Stimulated activated CD8-positive, alpha-beta memory T cell treated with anti-CD3 and anti-CD28 coated beads, Interleukin-2, amount 100 ng/mL, for 1 hour (primary cell): ENCODE measurements at regions not wholly inside any gene's neighbourhood (a gene's known extent, or its start where the extent isn't known, plus 50 kb on each side); places are given as distances from the start of the nearest gene placed in this dataset.

Experiments used
- DNase-seq, 2 donors: peaks; one replicate each; pipeline ENCODE4 v3.0.0-alpha.2; 2020; ENCODE audit warnings: low read depth in 2 of 2

DNA sequence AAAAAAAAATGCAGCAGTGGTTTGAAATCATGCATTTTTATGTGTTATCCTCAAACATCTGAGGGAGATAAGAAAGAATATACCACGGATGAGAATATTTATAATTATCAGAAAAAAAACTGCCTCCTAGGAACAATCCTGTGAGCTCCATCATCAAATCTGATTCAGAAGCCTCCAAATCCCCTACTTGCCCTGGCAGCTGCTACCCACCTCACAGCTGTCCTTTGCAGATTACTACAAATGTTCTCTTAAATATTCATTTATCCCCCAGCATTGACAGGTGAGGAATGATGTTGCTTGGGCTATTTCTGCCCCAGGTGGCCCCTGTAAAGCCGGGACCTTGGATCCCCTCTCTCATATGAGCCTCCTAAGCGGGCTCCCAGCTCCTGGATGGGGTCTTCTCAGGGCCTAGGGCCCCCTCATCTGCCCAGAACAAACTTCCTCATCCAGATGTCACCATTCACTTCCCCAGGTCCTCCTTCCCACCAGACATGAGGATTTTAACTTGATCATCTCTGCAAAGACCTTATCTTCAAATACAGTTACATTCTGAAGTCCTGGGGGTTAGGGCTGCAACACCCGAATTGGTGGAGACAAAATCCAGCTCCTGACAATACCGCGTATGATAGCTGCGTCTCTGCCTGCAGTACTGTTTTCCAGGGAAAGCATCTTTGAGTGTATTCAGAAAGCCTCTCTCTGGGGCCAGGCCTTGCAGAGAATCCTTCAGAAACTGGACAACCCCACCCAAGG lies 81.9 kb upstream of the INSIG1 start:
- no peak for DNase-seq

DNA sequence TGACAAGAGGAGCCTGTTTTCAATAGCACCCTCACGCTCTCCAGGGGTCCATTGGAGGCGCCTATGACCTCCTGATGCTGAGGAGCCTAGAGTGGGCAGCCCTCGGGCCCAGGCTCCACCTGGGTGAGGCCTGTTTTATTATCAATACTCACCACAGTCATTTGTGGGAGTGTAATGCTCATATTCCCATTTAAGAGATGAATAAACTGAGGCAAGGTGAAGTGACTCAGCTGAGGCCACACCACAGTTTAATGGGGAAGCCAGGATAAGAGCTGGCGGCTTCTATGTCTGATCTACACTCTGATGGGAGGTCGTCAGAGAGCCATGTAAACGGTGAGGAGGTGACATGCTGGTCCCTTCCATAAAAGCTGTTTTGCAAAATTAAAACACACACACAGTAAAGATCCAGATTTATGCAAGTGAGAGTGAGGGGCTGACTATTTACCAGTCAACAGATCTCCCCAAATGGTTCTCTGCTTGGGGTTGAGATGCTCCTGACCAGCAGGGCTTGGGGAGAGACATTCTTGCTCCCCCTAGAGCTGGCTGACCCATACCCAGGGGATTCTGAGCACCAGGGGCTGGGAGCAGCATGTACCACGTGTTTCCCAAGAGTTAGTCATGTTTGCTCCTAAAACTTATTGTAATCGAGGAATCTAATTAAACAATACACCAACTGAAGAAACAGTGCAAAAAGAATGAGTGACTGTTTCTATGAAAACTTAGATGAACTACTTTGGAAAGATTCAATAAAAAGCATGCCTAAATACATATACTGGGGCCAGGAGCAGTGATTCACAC lies 81.0 kb upstream of the INSIG1 start:
- no peak for DNase-seq

DNA sequence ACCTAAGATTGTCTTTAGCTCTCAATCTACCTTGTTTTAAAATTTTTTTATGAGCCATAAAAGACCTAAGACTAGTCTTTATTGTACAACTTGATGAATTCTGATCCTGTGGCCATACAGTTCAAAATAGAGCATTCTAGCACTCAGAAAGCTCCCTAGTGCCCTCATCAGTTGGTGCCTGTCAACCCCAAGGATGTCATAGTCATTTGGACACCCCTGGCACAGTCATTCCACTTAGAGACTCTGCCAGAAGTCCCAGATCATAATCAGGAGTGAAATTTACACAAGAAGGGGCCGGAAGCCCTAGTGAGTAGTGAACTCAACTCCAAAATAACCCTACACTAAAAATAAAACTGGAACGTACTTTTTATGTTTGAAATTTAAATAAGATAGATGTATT lies 80.0 kb upstream of the INSIG1 start:
- DNase-seq = no peak

DNA sequence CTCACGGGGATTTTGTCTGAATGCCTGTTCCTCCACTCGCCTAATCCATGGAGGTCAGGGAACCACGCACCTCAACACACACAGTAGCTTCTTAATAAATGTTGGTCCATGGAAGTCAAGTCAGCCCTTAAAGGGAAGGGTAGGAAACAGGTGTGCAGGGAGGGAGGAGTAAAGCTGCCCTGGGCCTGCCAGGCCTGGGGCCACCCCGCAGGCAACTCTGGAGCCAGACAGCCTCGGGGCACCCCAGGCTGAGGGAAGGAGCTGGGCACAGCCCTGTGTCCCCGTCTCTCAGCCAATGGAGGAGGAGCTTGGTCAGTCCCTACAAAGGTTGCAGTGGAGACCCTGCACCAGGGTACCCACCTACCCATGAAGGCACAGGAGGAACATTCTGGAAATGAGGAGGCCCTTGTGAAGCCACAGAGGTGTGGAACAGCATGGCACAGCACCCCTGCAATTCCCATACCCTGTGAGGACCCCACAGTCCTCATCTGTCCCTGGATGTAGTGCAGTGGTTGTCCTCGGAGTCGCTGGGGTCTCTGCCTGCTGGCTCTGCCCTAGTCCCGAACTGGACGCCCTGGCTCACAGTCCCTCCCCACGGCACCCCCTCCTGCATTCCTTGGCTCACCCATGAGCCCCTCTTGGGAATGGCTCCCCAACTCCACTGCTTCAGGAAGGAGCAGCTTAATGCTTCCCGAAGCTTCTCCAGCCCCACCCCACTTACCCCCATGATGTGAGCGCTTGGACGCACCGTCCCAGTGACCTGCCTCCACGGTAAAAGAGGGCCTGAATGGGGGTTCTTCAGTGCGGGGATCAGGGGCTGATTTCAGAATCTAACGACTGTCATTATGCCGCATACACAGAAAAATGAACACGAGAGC lies 79.2 kb upstream of the INSIG1 start:
- DNase-seq = no peak

DNA sequence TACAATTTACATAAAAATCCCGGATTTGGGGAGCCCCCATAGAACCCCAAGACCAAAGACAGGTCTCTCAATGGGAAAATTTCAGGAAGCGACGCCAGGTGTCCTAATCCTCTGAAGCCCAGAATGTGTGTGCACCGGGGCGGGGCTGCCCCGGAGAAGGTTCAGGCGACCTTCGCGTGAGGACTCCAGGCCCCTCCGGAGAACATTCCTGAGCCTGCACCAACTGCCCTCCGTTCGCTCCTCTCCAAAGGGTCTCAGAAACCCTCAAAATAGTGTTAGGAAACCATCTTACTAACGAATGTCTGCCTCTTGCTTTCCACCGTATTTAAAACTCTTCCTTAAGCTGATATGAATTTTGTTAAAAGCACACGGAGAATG lies 78.5 kb upstream of the INSIG1 start:
- no peak for DNase-seq

DNA sequence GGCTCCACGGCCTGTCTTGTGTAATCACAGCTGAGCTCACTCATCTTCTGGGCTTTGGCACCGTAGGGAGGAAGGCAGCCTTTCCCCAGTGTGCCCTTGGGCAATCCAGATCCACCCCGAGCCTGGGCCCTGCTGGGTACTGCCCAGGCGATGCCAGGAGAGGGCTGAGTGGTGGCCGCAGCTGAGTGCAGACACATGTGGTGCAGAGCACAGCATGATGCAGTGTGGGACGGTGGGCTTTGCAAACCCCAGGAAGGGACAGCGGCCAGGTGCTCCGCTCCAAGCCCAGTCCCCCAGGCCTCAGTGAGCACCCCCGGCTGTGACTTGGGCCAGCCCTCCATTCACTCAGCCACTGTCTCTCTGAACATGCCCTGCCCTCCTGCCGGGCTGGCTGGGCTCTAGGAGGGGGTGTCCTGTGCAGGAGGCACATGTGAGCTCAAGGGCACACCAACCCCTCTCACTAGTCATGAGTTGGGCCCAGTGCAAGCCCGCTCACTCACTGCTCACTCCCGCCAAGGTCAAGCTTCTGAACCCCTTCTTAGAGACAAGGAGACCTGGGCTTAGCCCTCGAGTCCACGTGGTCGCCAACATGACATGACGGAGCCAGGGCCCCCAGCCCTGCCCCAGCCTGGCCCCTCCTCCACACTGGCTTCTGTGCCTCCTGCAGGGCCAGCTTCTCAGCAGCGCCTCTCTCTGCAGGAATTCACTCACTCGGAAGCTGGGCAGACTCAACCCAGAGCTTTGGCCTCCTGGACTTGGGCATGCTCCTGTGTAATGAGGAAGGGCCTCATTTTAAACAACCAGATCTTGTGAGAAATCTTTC lies 77.5 kb upstream of the INSIG1 start:
- no peak for DNase-seq

DNA sequence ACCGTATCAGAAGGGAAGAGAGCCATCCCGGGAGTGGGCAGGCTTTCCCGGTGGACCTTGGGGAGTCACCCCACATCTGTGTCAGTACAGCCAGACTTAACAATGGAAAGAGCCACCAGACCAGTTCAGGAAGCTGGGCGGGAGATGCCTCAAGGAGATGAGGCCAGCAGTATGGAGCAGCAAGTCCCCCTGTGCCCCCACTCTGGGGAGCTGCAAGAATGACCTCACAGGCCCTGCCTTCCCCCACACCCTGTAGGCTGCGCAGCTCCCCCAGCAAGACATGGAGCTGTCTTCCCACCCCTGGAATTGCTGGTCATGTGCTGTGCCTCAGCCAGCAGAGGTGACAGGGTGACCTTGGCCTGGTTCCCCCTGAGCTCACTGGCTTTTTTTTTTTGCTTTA lies 76.8 kb upstream of the INSIG1 start:
- no peak for DNase-seq

DNA sequence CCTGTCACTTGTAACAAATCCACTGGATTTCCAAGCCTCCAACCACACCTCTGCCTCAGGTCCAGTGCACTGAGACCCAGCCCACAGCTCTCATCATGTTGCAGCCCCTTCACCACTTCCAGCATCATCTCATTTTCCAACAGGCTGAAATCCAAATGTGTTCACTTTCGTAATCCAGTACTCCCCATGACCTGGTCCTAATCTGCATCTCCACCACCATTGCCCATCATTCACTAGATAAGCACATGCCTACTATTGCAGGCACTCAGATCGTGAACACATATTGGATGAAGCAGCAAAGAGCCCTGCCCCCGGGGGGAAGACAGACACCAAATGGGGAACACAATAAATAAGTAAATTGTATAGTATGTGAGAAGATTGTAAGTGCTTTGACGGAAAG lies 76.1 kb upstream of the INSIG1 start:
- no peak for DNase-seq

DNA sequence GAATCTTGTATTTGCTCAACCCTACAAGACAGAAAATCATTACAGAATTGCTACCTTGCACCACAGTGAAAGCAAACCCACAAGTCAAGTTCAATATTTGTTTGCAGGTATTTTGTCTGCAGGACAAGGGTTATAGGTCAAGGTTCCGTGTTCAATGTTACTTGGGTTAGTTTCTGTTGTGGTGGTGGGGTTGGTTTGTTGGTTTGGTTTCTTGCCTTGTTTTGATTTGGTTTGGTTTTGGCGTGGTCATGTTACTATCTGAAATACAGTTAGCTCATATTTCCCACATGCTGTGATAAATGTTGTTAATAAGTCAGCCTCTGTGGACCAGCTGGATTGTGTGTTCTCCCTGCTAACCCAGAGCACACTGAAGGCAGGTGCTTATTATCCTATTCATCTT lies 75.6 kb upstream of the INSIG1 start:
- no peak for DNase-seq

DNA sequence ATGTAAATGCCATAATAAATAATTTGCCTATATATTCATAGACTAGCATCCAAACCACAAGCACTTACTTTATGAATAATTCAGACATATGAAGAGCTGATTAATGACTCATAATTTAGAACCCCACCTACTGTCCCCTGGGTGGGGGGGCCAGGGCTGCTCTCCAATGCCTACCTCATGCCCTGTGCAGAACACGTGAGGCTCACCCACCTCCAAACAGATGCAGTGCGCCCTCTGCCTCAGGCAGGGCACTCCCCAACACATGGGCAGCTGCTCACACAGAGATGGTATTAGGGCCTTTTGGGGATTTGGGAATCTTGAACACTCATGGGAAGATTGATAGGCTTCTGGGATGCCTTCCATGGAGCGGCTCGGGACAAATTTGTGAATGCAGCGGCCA lies 75.1 kb upstream of the INSIG1 start:
- no peak for DNase-seq

DNA sequence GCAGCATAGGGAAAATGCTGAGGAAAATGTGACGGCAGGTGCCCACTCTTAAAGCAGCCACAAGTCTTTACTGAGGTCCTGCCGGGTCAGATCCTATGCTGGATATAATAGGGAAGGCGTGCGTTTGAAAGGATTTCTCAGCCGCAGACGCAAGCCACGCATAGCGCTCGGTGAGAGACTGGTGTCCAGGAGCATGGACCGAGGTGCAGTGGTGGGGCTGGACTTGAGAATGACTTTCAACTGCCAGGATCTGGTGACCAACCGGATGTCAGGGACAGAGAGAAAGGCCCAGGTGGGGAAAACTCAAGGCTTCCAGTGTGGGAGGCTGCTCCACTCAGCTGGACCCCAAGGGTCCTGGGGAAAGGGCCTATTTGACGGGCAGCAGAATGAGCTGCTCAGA lies 74.7 kb upstream of the INSIG1 start:
- DNase-seq = no peak

DNA sequence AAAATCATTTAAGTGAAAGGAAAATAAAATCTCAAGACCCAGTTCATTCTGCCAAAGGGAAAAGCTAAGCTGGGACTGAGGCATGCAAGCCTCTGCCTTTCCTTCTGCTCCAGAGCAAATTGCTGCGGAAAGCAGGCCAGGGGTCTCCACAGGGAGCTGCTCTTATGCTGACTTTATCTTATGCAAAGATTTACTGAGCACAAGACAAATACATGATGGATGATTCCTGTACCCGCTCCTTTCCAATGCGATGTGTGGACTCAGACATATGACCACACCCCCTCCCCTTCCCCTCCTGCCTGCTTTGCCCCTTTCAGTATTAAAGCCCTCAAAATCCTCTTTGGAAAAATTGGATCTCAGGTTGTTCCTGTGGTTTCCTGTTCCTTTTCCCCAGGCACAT lies 74.2 kb upstream of the INSIG1 start:
- DNase-seq = no peak

DNA sequence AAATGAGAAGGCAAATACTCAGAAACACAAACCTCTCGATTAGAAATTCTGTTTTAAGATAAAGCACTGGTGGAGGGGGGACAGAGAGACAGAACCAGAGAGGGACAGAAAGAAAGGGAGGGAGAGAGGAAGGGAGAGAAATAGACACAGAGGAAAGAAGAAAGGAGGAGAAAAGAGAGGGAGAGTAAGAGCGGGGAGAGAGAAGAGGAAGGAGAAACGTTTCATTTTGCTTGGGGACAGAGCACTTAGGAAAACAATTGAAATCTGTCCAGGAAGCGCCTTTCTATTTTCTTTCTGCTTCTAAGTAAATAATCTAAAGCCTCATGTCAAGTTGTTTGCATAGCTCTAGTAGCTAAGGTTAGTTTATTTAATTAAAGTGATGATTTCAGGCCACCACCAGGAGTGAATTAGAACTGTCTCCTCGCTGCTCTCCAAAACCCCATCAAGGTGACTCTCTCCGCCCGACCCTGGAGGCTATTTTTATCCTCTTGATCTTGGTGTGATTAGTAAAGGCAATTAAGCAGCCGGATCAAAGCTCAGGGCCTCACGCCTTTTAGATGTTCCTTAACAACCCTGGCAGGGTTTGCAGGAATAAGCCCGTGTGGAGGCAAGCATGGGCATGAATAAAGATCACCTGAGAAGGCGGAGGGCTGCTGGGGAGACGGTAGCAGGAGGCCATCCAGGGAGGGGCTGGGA lies 73.4 kb upstream of the INSIG1 start:
- DNase-seq = no peak

DNA sequence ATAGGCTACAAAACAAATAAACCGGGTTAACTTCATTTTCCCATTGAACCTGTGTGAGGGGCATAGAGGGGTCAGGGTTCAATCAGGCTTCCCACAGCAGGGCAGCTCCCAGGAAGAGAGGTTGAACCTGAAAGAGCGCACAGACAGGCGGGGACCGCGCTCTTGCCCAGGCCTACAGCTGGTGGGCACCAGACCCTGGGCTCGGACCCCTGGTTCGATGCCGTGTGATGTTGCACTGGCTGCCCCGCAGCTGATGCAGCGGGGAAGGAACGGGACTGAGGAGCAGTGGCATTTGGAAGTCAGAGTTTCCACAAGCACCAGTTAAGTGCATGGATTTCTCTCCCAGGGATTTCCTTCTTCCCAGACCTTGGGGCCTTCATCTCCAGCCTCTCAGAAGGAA lies 72.6 kb upstream of the INSIG1 start:
- DNase-seq = no peak

DNA sequence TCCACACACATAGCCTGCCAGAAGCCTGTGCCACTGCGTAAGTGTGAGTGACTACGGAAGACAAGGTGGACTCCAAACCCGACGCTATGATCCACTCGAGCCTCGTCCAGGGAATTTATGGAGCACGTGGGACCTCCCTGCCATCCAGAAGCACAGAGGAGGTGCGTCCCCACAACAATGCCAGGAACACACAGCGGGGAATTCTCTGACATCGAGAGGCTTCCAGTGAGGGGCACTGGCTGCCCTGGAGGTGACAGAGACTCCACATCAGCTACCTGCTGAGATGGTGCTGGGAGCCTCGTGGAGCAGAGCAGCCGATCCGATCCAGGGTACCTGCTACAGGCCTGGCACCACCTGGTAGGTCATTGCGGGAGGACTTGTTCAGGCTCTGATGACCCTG lies 72.2 kb upstream of the INSIG1 start:
- DNase-seq = no peak

DNA sequence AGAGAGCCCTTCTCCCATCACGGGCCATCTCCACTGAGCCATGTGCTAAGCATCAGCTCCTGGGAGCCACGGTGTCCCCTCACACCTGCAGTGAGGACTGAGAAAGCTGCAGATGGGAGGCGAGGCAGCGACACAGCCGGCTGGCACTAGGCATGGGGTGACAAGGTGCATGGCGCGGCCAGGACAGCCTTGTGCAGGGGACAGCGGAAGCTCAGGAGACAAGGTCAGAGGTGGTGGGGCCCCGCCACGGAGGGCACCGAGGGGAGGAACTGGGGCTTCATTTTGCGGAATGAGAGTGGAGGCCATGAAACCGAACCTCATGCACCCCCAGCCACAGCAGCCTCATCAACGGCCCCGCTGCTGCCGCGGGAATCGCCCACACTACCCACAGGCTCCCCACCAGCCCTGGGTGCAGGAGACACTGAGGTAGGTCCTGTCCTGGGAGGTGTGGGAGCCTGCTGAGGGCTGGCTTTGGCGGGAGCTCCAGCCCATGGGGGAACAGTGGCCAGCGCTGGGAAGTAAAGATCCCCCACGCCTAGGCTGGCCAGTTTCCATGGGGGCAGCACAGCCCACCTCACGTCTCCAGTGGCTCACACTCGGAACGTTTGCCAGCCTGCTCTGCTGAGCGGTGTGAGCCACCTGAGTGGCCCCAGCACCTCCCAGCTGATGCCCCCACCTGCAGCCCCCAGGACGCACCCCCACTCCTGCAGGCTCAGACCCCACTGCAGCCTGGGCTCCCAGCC lies 71.2 kb upstream of the INSIG1 start:
- DNase-seq = no peak

DNA sequence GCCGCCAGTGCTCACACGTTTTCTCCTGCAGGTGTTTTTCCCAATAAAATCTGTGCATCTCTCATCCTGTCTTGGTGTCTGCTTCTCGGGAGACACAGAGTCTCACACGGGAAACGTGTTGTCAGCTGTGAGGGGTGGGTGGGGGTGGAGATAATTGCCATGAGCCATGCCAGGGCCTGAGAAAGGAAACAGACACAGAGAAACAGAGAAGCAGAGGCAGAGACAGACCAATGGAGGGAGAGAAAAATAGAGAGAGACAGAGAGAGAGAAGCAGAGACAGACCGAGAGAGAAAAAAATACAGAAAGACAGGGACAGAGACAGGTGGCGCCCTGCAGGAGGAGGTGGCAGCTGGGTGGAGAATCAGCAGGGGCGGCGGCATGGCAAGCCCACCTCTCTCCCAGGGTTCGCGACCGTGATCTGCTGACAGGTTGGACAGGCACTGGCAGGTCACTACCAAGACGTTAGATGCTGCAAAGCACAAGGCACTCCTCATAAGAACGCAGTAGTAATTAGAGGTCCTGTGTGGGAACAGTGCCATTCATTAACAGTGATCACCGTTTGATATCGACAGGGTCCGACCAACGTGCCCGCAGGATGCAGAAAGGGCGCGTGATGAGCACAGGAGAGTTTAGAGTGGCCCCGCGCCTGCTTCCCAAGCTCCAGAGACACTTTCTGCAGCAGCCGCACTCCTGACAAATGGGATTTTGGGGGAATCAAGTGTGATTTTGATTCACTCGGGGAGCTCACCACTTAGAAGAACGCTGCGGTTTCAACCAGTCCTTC lies 70.5 kb upstream of the INSIG1 start:
- DNase-seq = no peak

DNA sequence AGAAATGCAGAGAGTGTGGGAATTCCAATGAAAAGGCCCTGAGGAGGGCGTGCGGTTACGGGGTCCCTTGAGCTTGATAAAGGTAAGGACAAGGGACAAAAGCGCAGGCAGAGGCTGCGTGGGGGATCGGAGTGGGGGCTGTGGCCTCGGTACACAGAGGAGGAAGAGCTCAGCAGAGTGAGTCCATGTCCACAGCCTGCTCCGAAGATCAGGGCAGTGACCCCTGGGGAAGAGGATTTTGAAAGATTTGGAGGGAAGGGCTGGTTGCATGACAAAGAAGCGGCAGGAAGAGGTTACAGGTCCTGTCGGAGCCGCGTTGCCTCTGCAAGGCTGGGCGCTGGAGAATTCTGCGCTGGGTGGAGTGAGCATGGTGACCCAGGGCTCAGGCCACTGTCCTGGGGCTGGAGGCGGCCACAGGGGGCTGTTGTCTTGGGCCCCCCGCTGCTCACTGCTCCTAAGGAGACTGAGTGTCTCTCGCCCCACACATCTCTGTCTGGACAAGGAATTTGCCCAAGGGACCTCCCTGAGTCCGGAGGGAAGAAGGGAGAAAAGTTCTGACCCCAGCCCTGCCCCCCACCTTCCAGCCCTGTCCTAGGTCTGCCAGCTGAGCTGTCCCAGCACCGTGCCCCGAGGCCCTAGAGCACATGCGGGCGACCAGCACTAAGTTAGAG lies 69.8 kb upstream of the INSIG1 start:
- no peak for DNase-seq

DNA sequence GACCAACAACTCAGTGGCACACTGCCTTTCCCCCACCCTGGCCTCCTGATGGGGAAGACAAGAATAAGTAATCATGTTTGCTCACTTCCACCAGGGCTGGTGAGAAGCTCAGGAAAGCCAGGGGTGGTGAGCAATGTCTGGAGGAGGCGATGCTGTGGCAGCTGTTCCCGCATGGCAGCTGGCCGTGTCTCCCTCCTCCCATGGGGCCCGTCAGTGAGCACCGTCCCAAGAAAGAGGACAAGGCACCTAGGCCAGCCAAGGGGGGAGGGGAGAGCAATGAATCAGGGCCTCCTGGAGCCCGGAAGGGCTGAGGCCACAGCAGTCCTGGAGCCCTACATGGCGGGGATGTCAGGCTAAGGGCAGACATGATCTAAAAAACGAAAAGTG lies 69.2 kb upstream of the INSIG1 start:
- DNase-seq = no peak
